Thoracic aorta (tissue), 2 donors: ENCODE measurements at regions not wholly inside any gene's neighbourhood (a gene's known extent, or its start where the extent isn't known, plus 50 kb on each side); places are given as distances from the start of the nearest gene placed in this dataset.

ENCODE experiments used
- ATAC-seq: fragments of 150-250 bp; one replicate; pipeline ENCODE4 v1.8.0; 2017; ENCODE audit warnings: low read depth; ENCODE audit not compliant: insufficient number of reproducible peaks, low FRiP score
- DNase-seq: peaks from one replicate; pipeline ENCODE4 v3.0.0-alpha.2; 2020; ENCODE audit warnings: low spot score
- H3K27ac ChIP-seq, 2 donors: fragments of 200-600 bp; sonication (generic); 1 replicate in 1 of 2; 2 replicates in 1 of 2; pipeline ENCODE4 v1.5.1; 2016; ENCODE audit warnings: mild to moderate bottlenecking in 2 of 2, moderate library complexity in 2 of 2
- H3K27me3 ChIP-seq: fragments of 200-600 bp; sonication (generic); replicated peaks from 2 replicates; pipeline ENCODE4 v1.6.0; 2016; ENCODE audit warnings: mild to moderate bottlenecking; ENCODE audit not compliant: insufficient read depth
- H3K36me3 ChIP-seq: fragments of 200-600 bp; sonication (generic); one replicate; pipeline ENCODE4 v1.5.1; 2016
- H3K4me1 ChIP-seq, 2 donors: fragments of 200-600 bp; sonication (generic); 1 replicate in 1 of 2; 2 replicates in 1 of 2; pipeline versions ENCODE4 v1.5.1 to v1.6.0; 2016; ENCODE audit warnings: low read depth in 2 of 2, mild to moderate bottlenecking in 1 of 2; ENCODE audit not compliant: control insufficient read depth in 1 of 2
- H3K4me3 ChIP-seq: fragments of 200-600 bp; sonication (generic); 2 replicates; pipeline ENCODE4 v1.5.1; 2016; ENCODE audit warnings: mild to moderate bottlenecking
- H3K9me3 ChIP-seq: fragments of 200-600 bp; sonication (generic); 2 replicates; pipeline ENCODE4 v1.5.1; 2016
- TF ChIP-seq, protein P1 (sequence below): fragments of 200-600 bp; sonication (generic); IDR thresholded peaks from one replicate; pipeline ENCODE4 v1.5.1; 2019; ENCODE audit warnings: antibody characterized with exemption

DNA sequence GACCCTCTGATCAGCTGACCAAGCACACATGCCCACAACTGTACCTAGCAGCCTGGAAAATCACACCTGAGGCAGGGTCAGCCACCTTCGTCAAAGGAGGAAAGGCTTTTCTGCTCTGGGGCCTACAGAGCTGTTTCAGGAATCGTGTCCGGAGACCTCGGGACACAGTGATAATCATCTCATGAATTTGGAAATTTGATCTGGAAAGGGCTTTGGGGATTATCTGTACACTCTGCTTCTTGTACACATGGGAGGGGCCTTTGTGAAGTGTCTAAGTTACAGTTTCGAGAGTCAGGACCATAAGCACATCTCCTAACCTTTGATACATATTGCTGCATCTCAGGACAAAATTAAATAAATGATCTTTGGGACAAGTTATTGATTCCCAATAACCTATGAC lies 1421.2 kb upstream of the TENM4 start:
- no peak overlapping the region for H3K4me3 ChIP-seq
- H3K27me3 ChIP-seq: no peaks in the 10 kb centered on the region
- no peak overlapping the region for H3K27ac ChIP-seq
- ATAC-seq: no peak
- H3K4me1 ChIP-seq: no peaks in the 10 kb centered on the region
- DNase-seq: no peak
- no peaks in the 10 kb centered on the region for H3K36me3 ChIP-seq
- TF ChIP-seq, protein P1, sequence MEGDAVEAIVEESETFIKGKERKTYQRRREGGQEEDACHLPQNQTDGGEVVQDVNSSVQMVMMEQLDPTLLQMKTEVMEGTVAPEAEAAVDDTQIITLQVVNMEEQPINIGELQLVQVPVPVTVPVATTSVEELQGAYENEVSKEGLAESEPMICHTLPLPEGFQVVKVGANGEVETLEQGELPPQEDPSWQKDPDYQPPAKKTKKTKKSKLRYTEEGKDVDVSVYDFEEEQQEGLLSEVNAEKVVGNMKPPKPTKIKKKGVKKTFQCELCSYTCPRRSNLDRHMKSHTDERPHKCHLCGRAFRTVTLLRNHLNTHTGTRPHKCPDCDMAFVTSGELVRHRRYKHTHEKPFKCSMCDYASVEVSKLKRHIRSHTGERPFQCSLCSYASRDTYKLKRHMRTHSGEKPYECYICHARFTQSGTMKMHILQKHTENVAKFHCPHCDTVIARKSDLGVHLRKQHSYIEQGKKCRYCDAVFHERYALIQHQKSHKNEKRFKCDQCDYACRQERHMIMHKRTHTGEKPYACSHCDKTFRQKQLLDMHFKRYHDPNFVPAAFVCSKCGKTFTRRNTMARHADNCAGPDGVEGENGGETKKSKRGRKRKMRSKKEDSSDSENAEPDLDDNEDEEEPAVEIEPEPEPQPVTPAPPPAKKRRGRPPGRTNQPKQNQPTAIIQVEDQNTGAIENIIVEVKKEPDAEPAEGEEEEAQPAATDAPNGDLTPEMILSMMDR: no peak
- no peaks in the 10 kb centered on the region for H3K9me3 ChIP-seq

DNA sequence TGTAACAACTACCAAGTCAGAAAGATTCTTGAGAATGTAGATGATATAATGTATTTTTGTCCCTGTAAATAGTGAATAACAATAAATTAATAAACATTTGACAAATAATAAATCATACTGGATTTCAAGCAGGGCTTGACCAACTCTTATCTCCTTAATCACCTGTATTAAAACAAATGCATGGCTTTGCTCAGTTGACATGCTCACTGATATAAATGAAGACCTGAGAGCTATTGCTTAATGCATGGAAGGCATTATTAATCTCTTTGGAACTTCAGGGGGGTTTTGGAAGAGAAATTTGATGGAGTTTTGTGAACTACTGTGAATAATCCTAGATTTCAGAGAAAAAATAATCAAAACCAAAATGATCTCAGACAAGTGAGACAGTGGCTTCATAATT lies 1420.4 kb upstream of the TENM4 start:
- no peak overlapping the region for H3K4me3 ChIP-seq
- no peaks in the 10 kb centered on the region for H3K4me1 ChIP-seq
- H3K27me3 ChIP-seq: no peaks in the 10 kb centered on the region
- no peaks in the 10 kb centered on the region for H3K36me3 ChIP-seq
- H3K9me3 ChIP-seq: no peaks in the 10 kb centered on the region
- H3K27ac ChIP-seq: no peak overlapping the region
- TF ChIP-seq, protein P1: no peak
- ATAC-seq (no peak), DNase-seq (no peak)

DNA sequence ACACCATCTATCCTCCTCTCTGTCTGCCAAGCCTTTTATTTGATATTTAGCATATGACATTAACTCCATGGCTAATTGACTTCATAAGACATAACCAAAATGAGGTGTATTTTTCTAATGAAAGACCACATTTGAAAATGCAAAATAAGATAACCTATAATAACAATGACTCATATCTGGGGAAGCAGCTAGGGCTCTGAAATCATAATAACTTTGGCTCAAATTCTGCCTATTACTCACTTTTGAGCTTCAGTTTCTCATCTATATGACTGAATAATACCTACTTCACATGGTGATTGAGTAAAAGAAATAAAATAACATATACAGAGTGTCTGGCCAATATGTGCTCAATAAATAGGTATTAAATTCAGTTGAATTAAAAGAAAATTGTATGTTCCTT lies 1419.8 kb upstream of the TENM4 start:
- DNase-seq (no peak), ATAC-seq (no peak)
- Histone ChIP-seq H3K4me3 (no peak overlapping the region), H3K9me3 (no peaks in the 10 kb centered on the region), H3K36me3 (no peaks in the 10 kb centered on the region), H3K27ac (no peak overlapping the region), H3K4me1 (no peaks in the 10 kb centered on the region), H3K27me3 (no peaks in the 10 kb centered on the region)
- TF ChIP-seq, protein P1: no peak

DNA sequence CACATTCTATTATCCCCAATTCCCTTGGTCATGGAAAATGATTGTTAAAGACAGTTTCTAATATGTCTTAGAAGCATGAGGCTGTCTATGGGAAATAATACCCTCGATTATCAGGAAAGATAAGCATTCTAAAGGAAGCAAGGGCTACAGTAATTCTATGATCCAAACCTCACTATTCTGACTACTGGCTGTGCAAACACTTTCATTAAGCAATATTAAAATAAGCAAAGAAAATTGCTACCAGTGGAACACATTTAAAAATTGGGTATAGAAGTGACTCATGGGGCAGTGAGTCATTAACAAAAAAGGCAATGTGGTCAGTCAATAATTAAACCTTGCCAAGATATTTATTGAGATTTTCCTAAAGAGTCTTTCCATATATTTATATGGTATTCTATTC lies 1415.2 kb upstream of the TENM4 start:
- no peaks in the 10 kb centered on the region for H3K4me1 ChIP-seq
- H3K27me3 ChIP-seq: no peaks in the 10 kb centered on the region
- no peak for DNase-seq
- no peaks in the 10 kb centered on the region for H3K9me3 ChIP-seq
- no peaks in the 10 kb centered on the region for H3K36me3 ChIP-seq
- H3K4me3 ChIP-seq: no peak overlapping the region
- no peak overlapping the region for H3K27ac ChIP-seq
- ATAC-seq: no peak
- TF ChIP-seq, protein P1: no peak

DNA sequence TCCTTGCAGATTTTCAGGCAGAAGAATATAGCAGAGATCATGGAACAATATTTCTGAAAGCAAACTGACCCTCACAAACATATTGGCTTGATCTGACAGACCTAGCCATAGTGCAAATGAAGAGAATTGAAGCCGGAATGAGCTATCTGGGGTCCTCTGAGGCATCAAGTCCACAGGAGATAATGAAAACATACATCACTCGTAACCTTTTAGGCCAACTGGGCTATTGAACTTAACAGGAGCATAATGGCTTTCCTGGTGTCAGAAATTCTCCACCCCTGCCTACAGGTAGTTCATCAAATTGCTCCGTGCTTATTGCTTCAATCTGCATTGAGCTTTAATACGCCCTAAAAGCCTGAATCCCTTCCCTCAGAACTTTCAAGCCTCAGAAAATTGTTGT lies 1414.6 kb upstream of the TENM4 start:
- Histone ChIP-seq H3K4me1 (no peaks in the 10 kb centered on the region), H3K27me3 (no peaks in the 10 kb centered on the region), H3K27ac (no peak overlapping the region), H3K36me3 (no peaks in the 10 kb centered on the region), H3K4me3 (no peak overlapping the region), H3K9me3 (no peaks in the 10 kb centered on the region)
- no peak for ATAC-seq
- TF ChIP-seq, protein P1: no peak
- DNase-seq: no peak
